ENCODE measurements at regions not wholly inside any gene's neighbourhood (a gene's known extent, or its start where the extent isn't known, plus 50 kb on each side); places are given as distances from the start of the nearest gene placed in this dataset.
A peak's percentile ranks its signal among the peaks of the same experiment; 100 is the strongest.

DNA sequence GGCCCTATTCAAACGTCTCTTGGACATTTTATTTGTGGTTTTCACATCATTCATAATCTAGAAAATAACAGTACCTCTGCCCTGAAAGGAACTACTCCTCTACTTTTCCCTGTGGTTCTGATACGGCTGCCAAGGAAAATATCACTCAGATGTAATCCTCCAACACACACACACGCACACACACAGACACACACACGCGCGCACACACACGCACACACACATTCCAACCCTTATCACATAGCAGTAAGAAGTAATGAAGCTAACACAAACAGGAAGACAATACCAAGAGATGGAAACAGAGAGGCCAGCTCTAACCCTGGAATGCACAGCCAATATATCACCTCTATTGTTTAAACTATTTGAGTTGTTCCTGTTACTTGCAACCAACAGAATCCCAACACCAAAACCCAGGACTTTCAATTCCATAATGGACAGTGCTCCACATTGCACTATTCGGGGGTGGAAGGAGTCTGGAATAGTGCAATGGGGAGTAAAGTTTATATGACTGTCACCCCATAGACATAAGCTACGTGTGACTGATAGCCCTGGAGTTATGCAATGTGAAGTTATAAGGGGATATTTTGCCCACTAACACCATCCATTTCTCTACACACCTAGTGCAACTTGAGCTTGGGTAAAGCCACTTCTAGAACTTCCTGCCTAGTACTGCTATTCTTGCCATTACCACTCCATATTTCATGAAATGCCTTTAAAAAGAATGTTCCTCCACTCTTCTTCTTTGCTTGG lies 71.3 kb upstream of the FNDC3B start:
- Histone ChIP-seq H3K27ac (peak overlapping the region; percentile 92), H3K4me2 (ENCODE audit: unreplicated experiment) (peak overlapping the region; percentile 50), H3K4me3 (0 out of 2 replicates have a peak overlapping the region, but pooled peaks have one; percentile 6), H3K9me2 (ENCODE audit: insufficient read depth) (no peaks in the 10 kb centered on the region), H2AFZ (no peak overlapping the region), H3K4me1 (ENCODE audit: insufficient read depth) (peaks cover 44% of the 10 kb centered on the region), H3K36me3 (ENCODE audit: low read depth) (no peaks in the 10 kb centered on the region), H3K79me2 (ENCODE audit: insufficient read depth) (no peaks in the 10 kb centered on the region), H3K27me3 (replicated peaks; ENCODE audit: insufficient read depth) (no peaks in the 10 kb centered on the region), H4K20me1 (ENCODE audit: insufficient read depth) (no peaks in the 10 kb centered on the region), H3K9me3 (ENCODE audit: low read depth) (no peaks in the 10 kb centered on the region), H3K9ac (peak overlapping the region; percentile 67), H3F3A (ENCODE audit: insufficient read depth) (peaks cover 20% of the 10 kb centered on the region)
- TF ChIP-seq EZH2 (IDR thresholded peaks at IDR 0.05; ENCODE audit: insufficient read depth, poor library complexity, severe bottlenecking): no peak
- no peak for TF ChIP-seq EZH2phosphoT487 (IDR thresholded peaks at IDR 0.05; ENCODE audit: insufficient read depth, low read depth)
- WGBS, 2 experiments (ENCODE audit: low coverage in 1 of 2, low lambda C conversion rate in 2 of 2, missing lambda C conversion rate in 2 of 2): 52 to 56% methylated on average over 9 of the region's 9 CpGs
- DNase-seq: peak; percentile 50
- in situ Hi-C loops (cut with MboI): no loop called here

DNA sequence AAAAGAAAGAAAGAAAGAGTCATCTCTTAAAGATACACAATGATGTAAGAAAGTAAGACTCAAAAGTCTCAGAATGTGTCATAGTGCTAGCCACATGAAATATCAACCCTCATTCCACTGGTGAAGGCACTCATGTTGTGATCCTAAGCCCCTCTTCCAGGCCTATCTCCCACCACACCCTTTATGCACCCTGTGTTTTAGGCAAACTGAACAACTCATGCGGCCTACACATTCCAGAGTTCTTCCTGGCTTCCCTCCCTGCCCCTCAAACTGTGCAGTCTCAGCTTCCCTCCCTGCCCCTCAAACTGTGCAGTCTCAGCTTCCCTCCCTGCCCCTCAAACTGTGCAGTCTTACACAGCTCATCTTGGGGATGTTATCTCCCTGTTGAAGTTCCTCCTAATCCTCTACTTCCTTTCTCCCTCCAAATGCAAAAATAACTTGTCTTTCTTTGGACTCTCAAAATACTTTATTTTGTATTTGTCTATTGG lies 69.0 kb upstream of the FNDC3B start:
- TF ChIP-seq EZH2 (IDR thresholded peaks at IDR 0.05; ENCODE audit: insufficient read depth, poor library complexity, severe bottlenecking): no peak
- no peak for TF ChIP-seq EZH2phosphoT487 (IDR thresholded peaks at IDR 0.05; ENCODE audit: insufficient read depth, low read depth)
- Histone ChIP-seq H3K4me3 (no peak overlapping the region), H3K79me2 (ENCODE audit: insufficient read depth) (no peaks in the 10 kb centered on the region), H3K36me3 (ENCODE audit: low read depth) (no peaks in the 10 kb centered on the region), H3K27me3 (replicated peaks; ENCODE audit: insufficient read depth) (no peaks in the 10 kb centered on the region), H3K4me2 (ENCODE audit: unreplicated experiment) (no peak overlapping the region), H3K27ac (peak overlapping the region; percentile 30), H2AFZ (peak overlapping the region; percentile 42), H4K20me1 (ENCODE audit: insufficient read depth) (no peaks in the 10 kb centered on the region), H3K9me2 (ENCODE audit: insufficient read depth) (no peaks in the 10 kb centered on the region), H3K9ac (no peak overlapping the region), H3K4me1 (ENCODE audit: insufficient read depth) (peaks cover 52% of the 10 kb centered on the region), H3K9me3 (ENCODE audit: low read depth) (no peaks in the 10 kb centered on the region), H3F3A (ENCODE audit: insufficient read depth) (peaks cover 23% of the 10 kb centered on the region)
- in situ Hi-C loops (cut with MboI): no loop called here
- DNase-seq: peak; percentile 69
- WGBS, 2 experiments (ENCODE audit: low coverage in 1 of 2, low lambda C conversion rate in 2 of 2, missing lambda C conversion rate in 2 of 2): 54% methylated on average over 1 of the region's 1 CpG

DNA sequence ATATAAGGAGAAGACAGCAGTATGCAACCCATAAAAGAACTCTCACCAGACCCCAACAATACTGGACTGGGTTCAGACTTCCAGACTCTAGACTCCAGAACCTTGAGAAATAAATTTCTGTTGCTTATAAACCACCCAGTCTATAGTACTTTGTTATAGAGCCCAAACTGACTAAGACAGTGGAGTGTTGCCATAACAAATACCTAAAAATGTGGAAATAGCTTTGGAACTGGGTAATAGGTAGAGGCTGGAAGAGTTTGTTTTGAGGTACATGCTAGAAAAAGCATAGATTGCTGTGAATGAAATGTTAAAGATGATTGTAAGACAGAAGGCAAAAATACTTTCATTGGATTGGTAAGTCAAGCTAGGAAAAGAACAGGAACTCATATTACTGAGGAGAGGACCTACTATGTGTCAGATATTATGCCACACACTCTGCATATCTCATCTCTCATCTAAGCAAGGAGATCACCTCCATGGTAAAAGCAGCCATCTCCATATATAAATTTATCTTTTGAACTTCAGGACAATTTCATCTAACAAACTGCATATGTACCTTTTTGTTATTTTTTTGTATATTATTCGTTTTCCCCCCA lies 67.4 kb upstream of the FNDC3B start:
- Histone ChIP-seq H3K36me3 (ENCODE audit: low read depth) (no peaks in the 10 kb centered on the region), H3F3A (ENCODE audit: insufficient read depth) (peaks cover 25% of the 10 kb centered on the region), H3K9ac (no peak overlapping the region), H3K4me3 (no peak overlapping the region), H3K4me1 (ENCODE audit: insufficient read depth) (peaks cover 62% of the 10 kb centered on the region), H4K20me1 (ENCODE audit: insufficient read depth) (no peaks in the 10 kb centered on the region), H3K9me2 (ENCODE audit: insufficient read depth) (no peaks in the 10 kb centered on the region), H3K4me2 (ENCODE audit: unreplicated experiment) (no peak overlapping the region), H2AFZ (no peak overlapping the region), H3K27me3 (replicated peaks; ENCODE audit: insufficient read depth) (no peaks in the 10 kb centered on the region), H3K27ac (peak overlapping the region; percentile 9), H3K9me3 (ENCODE audit: low read depth) (no peaks in the 10 kb centered on the region), H3K79me2 (ENCODE audit: insufficient read depth) (no peaks in the 10 kb centered on the region)
- TF ChIP-seq EZH2 (IDR thresholded peaks at IDR 0.05; ENCODE audit: insufficient read depth, poor library complexity, severe bottlenecking) (no peak), EZH2phosphoT487 (IDR thresholded peaks at IDR 0.05; ENCODE audit: insufficient read depth, low read depth) (no peak)
- in situ Hi-C loops (cut with MboI): no loop called here
- peak; percentile 56 for DNase-seq
- 53 to 57% methylated on average over 1 of the region's 1 CpG for WGBS, 2 experiments (ENCODE audit: low coverage in 1 of 2, low lambda C conversion rate in 2 of 2, missing lambda C conversion rate in 2 of 2)

DNA sequence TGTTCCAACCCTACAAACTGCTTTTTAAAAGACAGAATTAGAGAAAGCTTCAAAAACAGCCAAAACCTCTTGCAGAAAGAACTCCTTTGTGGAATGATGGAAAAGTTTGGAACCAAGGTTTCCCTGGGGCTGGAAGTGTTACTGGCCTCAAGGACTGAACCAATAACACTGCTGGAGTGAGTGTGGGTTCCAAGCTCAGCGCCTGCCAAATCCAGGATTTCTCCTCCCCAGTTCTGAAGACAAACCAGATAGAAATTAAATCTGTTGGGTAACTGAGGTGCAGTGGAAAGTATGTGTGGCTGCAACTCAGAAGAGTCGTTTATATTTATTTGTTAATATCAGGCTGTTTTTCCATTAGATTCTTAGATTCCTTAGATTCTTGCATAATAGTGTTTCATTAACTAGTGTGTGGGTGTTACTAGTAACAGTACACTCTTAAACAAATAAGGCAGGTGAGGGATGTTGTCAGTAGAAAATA lies 66.5 kb upstream of the FNDC3B start:
- Histone ChIP-seq H3F3A (ENCODE audit: insufficient read depth) (peaks cover 18% of the 10 kb centered on the region), H3K27ac (no peak overlapping the region), H4K20me1 (ENCODE audit: insufficient read depth) (no peaks in the 10 kb centered on the region), H3K79me2 (ENCODE audit: insufficient read depth) (no peaks in the 10 kb centered on the region), H2AFZ (0 out of 2 replicates have a peak overlapping the region, but pooled peaks have one; percentile 14), H3K9me2 (ENCODE audit: insufficient read depth) (no peaks in the 10 kb centered on the region), H3K4me3 (no peak overlapping the region), H3K4me1 (ENCODE audit: insufficient read depth) (peaks cover 56% of the 10 kb centered on the region), H3K27me3 (replicated peaks; ENCODE audit: insufficient read depth) (no peaks in the 10 kb centered on the region), H3K9me3 (ENCODE audit: low read depth) (no peaks in the 10 kb centered on the region), H3K4me2 (ENCODE audit: unreplicated experiment) (no peak overlapping the region), H3K9ac (no peak overlapping the region), H3K36me3 (ENCODE audit: low read depth) (no peaks in the 10 kb centered on the region)
- TF ChIP-seq EZH2phosphoT487 (IDR thresholded peaks at IDR 0.05; ENCODE audit: insufficient read depth, low read depth) (no peak), EZH2 (IDR thresholded peaks at IDR 0.05; ENCODE audit: insufficient read depth, poor library complexity, severe bottlenecking) (no peak)
- peak; percentile 58 for DNase-seq
- in situ Hi-C loops (cut with MboI): no loop called here
- 5 to 10% methylated on average over 2 of the region's 2 CpGs for WGBS, 2 experiments (ENCODE audit: low coverage in 1 of 2, low lambda C conversion rate in 2 of 2, missing lambda C conversion rate in 2 of 2)

Measured in GM23248 (cell line).